Tibial nerve (tissue), 4 donors: ENCODE measurements at regions not wholly inside any gene's neighbourhood (a gene's known extent, or its start where the extent isn't known, plus 50 kb on each side); places are given as distances from the start of the nearest gene placed in this dataset.

Source experiments
- EP300 ChIP-seq, 2 donors: sonication (generic); formaldehyde crosslinking; IDR thresholded peaks; one replicate each; pipeline ENCODE4 v1.6.1; 2017; ENCODE audit warnings: antibody characterized with exemption in 2 of 2, mild to moderate bottlenecking in 1 of 2
- POLR2A ChIP-seq, 2 donors: fragments of 450-650 bp; IDR thresholded peaks; one replicate each; pipeline ENCODE4 v1.6.1; 2017; ENCODE audit warnings: antibody characterized with exemption in 2 of 2, mild to moderate bottlenecking in 2 of 2, moderate library complexity in 2 of 2
- TF ChIP-seq, protein P1 (sequence below), 5 experiments: fragments of 200-600 bp in 3 of 5; fragments of 450-650 bp in 2 of 5; sonication (generic) in 3 of 5; IDR thresholded peaks; one replicate each; pipeline ENCODE4 v1.5.1; 2016 to 2019; ENCODE audit warnings: antibody characterized with exemption in 5 of 5, mild to moderate bottlenecking in 3 of 5, moderate library complexity in 2 of 5

- no peak for TF ChIP-seq EP300 (IDR thresholded peaks at IDR 0.05)
- no peak for TF ChIP-seq POLR2A (IDR thresholded peaks at IDR 0.05)
- TF ChIP-seq, protein P1, sequence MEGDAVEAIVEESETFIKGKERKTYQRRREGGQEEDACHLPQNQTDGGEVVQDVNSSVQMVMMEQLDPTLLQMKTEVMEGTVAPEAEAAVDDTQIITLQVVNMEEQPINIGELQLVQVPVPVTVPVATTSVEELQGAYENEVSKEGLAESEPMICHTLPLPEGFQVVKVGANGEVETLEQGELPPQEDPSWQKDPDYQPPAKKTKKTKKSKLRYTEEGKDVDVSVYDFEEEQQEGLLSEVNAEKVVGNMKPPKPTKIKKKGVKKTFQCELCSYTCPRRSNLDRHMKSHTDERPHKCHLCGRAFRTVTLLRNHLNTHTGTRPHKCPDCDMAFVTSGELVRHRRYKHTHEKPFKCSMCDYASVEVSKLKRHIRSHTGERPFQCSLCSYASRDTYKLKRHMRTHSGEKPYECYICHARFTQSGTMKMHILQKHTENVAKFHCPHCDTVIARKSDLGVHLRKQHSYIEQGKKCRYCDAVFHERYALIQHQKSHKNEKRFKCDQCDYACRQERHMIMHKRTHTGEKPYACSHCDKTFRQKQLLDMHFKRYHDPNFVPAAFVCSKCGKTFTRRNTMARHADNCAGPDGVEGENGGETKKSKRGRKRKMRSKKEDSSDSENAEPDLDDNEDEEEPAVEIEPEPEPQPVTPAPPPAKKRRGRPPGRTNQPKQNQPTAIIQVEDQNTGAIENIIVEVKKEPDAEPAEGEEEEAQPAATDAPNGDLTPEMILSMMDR (IDR thresholded peaks at IDR 0.05), result no peak
These were observed 371.8 kb upstream of the E2F7 start for GRCh38 chr12:77437206-77437605.
